HFF-Myc (cell line): ENCODE measurements at regions not wholly inside any gene's neighbourhood (a gene's known extent, or its start where the extent isn't known, plus 50 kb on each side); places are given as distances from the start of the nearest gene placed in this dataset.
"Not testable (repeated sequence)": the region's sequence is repeated elsewhere in the genome, so short reads cannot be mapped to it uniquely, and the experiment has no call there.

Experiments
- DNase-seq: peaks from one replicate; pipeline ENCODE4 v3.0.0-alpha.2; 2011; ENCODE audit warnings: low read depth; ENCODE audit errors: extremely low read depth
- H3K4me3 ChIP-seq: replicated peaks from 2 replicates; pipeline ENCODE4 v1.5.1; 2011; ENCODE audit warnings: low read depth, mild to moderate bottlenecking, control low read depth, low read length
- CTCF ChIP-seq: IDR thresholded peaks from 2 replicates; pipeline ENCODE4 v1.5.1; 2012; ENCODE audit warnings: mild to moderate bottlenecking, low read depth, low read length, control low read depth; ENCODE audit errors: missing control alignments

DNA sequence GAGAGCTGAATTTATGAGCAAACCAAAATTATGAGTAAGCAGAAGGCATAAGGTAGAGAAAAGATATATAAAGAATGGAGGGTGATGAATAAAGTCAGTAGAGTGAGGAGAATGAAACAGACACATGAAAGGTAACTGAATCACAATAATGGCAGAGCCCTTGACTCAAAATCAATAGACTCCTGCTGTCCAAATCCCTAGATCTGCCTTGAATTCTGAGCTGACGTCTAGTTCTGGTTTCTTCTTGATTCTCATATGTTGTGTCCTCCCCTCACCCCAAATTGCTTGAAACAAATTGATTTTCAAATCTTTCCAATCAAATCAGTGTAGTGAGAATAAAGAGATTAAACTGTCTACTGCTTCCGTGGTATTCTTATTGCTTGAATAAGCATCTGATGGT is 86.6 kb upstream of the IQCM start:
- H3K4me3 ChIP-seq, result no peak overlapping the region
- DNase-seq, result no peak
- TF ChIP-seq CTCF, result no peak

- TF ChIP-seq CTCF, result no peak
- no peak for DNase-seq
These were observed 94.5 kb upstream of the IQCM start for GRCh38 chr4:149910177-149910576.

DNA sequence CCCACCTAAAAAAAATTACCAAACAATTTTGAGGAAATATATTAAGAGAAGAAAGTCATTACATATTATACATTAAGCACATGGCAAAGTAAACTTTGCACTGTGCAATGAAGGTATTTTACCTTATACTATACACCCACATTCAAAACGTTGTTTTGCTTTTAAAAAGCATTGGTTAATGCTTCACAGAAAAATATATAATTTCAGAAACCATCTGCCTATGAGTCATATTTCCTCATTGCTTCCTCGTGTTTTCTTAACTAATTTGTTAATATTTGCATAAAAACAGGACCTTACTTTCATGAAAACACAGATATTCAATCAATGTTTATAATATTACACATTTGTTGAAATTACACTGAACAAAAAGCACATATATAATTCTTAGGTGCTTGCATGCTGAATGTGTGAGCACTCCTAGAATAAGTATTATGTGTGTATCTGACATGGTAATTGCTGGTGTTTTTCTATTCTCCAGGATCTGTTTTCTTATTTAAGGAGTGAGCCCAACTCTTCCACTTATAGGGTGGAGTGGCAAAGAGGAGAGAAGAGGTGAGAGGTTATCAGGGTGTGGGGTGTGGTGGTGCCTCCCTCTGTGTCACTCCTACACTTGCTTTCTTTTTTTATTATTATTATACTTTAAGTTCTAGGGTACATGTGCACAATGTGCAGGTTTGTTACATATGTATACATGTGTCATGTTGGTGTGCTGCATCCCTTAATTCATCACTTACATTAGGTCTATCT is 95.1 kb upstream of the IQCM start:
- DNase-seq, result no peak
- TF ChIP-seq CTCF, result no peak
- no peak overlapping the region for H3K4me3 ChIP-seq

More at GRCh38 chr4:149910177-149910576, 94.5 kb upstream of the IQCM start:
- H3K4me3 ChIP-seq, result no peak overlapping the region

- no peak for TF ChIP-seq CTCF
- DNase-seq, result no peak
- H3K4me3 ChIP-seq, result no peak overlapping the region
These were observed 95.7 kb upstream of the IQCM start for GRCh38 chr4:149911354-149911753.

- DNase-seq, result no peak
- TF ChIP-seq CTCF, result no peak
- no peak overlapping the region for H3K4me3 ChIP-seq
These were observed 96.4 kb upstream of the IQCM start for GRCh38 chr4:149912000-149912399.

DNA sequence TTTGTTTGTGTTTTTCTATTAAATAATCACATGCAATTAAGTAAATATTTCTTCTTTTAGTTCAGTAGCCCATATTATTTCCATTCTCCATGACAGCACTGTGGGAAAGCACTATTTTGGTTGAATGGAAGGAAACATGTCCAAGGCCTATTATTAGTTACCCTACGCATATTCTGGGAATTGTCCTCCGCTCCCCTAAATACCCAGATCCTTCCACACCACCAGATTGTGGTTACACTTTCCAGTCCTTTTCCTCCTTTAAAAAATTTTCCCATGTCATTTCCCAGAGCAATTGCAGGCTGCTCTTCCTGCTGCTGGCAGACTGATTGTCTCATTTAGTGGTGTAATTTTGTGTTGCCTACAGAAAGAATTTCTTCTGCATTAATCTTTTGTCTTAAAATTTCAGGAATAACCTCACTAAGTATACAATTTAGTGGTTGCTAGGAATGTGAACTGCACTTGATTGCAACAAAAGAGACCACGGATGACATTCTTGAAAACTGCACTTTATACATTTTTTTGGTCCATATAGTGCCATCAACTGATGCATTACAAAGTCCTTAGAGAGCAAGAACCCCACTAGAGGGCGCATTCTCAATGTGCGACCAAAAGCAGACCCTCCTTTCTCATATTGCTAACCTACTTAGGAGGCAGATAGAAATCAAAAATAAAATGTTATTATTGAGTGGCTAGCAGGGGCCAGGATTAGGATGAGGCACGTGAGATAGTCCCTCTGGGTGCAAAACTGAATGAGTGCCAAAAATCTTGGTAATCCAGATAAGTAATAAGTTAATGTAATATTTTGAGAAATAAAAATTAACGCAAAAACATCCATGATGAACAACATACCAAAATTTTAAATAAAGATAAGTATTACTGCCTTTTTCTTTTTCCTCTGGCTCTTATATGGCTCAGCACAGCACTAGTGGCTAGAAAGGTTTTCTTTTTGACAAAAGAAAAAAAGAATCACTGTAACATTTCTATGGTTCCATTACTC is 98.8 kb upstream of the IQCM start:
- peak; percentile 56 for DNase-seq

DNA sequence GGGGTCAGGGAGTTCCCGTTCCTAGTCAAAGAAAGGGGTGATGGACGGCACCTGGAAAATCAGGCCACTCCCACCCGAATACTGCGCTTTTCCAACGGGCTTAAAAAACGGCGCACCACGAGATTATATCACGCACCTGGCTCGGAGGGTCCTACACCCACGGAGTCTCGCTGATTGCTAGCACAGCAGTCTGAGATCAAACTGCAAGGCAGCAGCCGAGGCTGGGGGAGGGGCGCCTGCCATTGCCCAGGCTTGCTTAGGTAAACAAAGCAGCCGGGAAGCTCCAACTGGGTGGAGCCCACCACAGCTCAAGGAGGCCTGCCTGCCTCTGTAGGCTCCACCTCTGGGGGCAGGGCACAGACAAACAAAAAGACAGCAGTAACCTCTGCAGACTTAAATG is 100.1 kb upstream of the IQCM start:
- DNase-seq, H3K4me3 ChIP-seq: not testable (repeated sequence)

More for the DNA sequence above, 98.8 kb upstream of the IQCM start:
- TF ChIP-seq CTCF, result peak; percentile 88
- H3K4me3 ChIP-seq, result no peak overlapping the region
